SIG-M5 treated with dmso at 0.1 percent for 504 hours (cell line): ENCODE measurements at regions not wholly inside any gene's neighbourhood (a gene's known extent, or its start where the extent isn't known, plus 50 kb on each side); places are given as distances from the start of the nearest gene placed in this dataset.
A peak's percentile ranks its signal among the peaks of the same experiment; 100 is the strongest.
"Not testable (repeated sequence)": the region's sequence is repeated elsewhere in the genome, so short reads cannot be mapped to it uniquely, and the experiment has no call there.

Experiments
- DNase-seq: peaks from one replicate; lab custom pipeline; 2025; ENCODE audit not compliant: unreplicated experiment; lab: John Stamatoyannopoulos, UW

GRCh38 chr6:17012421-17013225, 89.2 kb upstream of the STMND1 start:
- peak; percentile 18 for DNase-seq

- no peak for DNase-seq
Measured at GRCh38 chr6:17011985-17012384, 89.9 kb upstream of the STMND1 start.

DNA sequence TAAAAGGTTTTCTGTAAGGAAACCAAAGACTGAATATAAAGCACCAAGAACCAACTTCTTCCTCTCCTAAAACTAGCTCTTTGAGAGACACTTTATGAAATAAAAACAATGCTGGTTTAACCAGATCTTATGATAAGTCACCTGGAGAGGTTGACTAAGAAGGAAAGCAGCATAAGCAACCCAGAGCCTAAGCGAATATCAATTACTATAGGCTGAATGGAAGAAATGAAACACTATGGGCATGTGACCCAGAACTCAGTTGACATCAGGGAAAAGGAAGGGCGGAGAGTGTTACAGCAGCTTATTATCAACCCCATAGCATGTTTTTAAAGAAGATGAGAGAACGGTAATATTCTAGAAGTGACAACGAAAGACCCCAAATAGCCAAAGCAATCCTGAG, 94.1 kb upstream of the STMND1 start:
- no peak for DNase-seq

GRCh38 chr6:17006543-17006942, 95.3 kb upstream of the STMND1 start:
- DNase-seq: no peak

DNA sequence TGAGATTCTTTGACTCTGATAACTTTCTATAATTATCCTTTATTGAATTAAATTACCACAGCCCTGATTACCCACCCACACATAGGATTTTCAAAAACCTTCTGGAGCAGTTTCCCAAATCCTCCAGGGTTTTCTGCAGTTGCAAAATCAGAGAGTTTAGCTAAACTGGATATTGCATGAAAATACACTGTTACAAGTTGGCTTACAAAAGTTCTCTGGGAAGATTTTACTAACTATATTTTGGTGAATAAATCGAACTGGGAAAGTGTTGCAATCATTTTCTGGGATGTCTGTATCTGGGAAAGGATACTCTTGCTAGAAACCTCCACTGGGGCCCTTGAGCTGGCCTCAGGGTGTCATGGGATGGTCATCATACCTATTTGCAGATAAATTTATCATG, 97.6 kb upstream of the STMND1 start:
- no peak for DNase-seq

- DNase-seq: no peak
Measured at GRCh38 chr6:17002123-17002522, 99.7 kb upstream of the STMND1 start.

GRCh38 chr6:17001188-17001587, 100.7 kb upstream of the STMND1 start:
- no peak for DNase-seq

GRCh38 chr6:16999491-17000436, 102.1 kb upstream of the STMND1 start:
- DNase-seq: peak; percentile 9

GRCh38 chr6:16998461-16998860, 103.4 kb upstream of the STMND1 start:
- no peak for DNase-seq

DNA sequence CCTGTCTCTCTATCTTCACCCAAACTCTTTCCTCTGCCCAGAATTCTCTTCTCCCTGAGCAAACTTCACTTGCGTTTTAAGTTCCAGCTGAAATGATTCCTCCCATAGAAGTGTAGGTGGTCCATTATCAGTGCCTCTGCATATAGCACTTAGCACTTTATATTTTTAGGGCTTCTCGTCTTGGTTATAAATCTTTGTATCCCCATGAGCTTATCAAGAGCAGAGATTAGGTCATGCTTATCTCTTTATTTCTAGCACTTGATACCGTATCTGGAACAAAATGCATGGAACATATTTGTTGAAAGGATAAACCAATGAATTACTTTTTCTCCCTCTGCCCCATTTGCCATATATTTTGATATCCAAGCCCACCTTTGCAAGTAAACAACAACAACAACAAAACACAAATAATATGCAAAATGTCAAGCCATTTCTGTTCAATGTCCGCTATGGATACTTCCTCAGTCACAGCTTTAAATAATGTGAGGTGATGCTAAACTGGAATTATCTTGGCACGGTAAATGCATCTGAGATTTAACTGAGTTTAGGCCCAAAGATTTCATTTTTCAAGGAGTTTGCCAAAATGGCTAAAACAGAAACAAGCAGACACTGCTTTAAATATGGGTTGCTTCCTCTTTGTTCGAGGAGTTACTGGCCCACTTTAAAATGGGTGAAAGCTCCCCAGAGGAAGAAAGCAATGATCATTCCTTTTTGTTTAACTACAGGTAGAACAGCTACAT, 106.2 kb upstream of the STMND1 start:
- no peak for DNase-seq

DNA sequence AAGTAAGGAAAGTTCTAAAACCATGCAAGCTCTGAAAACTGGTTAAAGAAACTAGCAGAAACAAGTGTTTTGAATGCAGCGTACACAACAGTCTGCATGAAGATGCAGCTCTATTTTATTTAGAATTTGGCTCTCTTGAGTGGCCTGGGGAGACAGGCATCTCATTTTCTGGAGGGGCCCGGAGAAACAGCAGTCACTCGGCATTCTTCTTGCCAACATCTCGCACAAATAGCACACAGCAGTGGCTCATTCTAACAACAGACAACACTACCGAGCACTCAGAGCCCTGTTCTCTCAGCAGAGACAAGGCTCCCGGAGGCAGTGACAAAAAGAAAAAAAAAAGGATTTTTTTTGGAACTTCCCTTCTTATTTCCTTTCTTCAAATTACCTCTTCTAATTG, 108.5 kb upstream of the STMND1 start:
- no peak for DNase-seq

GRCh38 chr6:16991981-16992629, 109.7 kb upstream of the STMND1 start:
- no peak for DNase-seq

GRCh38 chr6:16989976-16990375, 111.9 kb upstream of the STMND1 start:
- DNase-seq: not testable (repeated sequence)

DNA sequence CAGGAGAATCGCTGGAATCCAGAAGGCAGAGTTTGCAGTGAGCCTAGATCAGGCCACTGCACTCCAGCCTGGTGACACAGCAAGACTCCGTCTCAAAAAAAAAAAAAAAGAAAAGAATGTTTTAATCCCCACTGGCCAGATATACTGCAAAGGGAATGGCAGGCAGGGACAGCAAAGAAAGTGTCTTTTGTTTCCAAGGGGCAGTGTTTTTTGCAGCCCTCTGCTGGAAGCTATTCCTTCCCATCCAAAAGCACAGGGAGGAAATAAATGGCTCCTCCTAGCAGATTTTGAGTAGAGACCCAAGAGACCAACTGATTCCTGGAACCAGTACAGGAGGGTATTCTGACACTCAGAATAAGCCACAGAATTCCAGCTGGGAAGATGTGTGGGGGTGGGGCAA, 112.5 kb upstream of the STMND1 start:
- DNase-seq: no peak

DNA sequence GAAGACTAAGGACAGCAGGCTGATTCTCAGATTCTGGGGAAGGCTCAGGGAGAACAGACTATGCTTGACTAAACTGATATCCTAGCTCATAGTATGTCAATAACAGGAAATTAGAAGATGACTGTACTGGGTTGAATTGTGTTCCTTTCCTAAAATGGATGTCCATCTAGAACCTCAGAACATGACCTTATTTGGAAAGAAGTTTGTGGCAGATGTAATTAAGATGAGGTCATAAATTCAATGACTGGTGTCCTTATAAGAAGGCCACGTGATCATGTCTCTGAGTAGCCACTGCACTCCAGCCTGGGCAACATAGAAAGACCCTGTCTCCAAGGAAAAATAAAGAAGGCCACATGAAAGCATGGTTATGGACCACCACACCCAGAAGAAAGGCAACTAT, 113.9 kb upstream of the STMND1 start:
- DNase-seq: no peak

GRCh38 chr6:16985513-16986284, 116.2 kb upstream of the STMND1 start:
- DNase-seq: no peak

- peak; percentile 21 for DNase-seq
Measured at GRCh38 chr6:16982807-16983206, 119.0 kb upstream of the STMND1 start.

DNA sequence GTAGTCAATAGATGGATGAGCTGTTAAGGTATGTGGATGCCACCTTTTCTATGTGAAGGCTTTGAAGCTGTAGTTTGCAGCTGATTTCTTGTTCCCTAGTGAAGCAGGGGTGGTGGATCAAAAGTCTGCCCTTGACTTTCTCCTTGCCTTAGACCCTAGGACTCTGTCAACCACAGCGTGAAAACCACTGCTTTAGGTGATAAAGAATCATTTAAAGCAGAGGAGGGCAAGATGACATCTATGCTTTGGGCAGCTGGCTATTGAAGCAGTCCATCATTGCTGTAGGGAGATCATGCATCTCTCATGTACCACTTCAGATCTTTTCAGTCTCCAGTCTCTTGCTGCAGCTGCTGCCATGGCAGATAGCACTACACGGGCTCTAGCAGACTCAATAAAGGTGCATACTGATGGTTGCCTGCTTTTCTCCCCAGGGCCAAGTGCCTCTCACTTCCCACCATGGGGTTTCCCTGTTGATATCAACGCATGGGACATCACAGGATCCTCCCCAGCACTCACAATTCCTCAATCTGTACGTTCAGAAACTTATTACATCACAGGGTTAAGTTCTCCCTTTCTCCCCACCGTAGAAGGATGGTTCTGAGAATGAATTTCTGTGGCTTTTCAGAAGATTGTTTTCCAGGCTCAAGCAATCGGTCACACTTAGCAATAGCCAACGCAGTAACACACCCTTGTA, 122.0 kb upstream of the STMND1 start:
- no peak for DNase-seq

- DNase-seq: no peak
Measured at GRCh38 chr6:16978686-16979085, 123.2 kb upstream of the STMND1 start.
